MM.1S (cell line): ENCODE measurements at regions not wholly inside any gene's neighbourhood (a gene's known extent, or its start where the extent isn't known, plus 50 kb on each side); places are given as distances from the start of the nearest gene placed in this dataset.

ENCODE experiments used
- DNase-seq: peaks from one replicate; pipeline ENCODE4 v3.0.0-alpha.2; 2015
- H2AFZ ChIP-seq: fragments of 300-600 bp; sonication (generic); 2 replicates; pipeline ENCODE4 v1.6.0; 2016; ENCODE audit warnings: antibody characterized with exemption, low read length
- H3F3A ChIP-seq: fragments of 300-600 bp; sonication (generic); 2 replicates; pipeline ENCODE4 v1.6.1; 2016; ENCODE audit warnings: mild to moderate bottlenecking, antibody characterized with exemption, low read length, moderate library complexity, mixed read lengths; ENCODE audit not compliant: insufficient read depth
- H3K27ac ChIP-seq: fragments of 300-600 bp; sonication (generic); 2 replicates; pipeline ENCODE4 v1.5.1; 2016; ENCODE audit warnings: mild to moderate bottlenecking, low read length
- H3K27me3 ChIP-seq: fragments of 300-600 bp; sonication (generic); replicated peaks from 2 replicates; pipeline ENCODE4 v1.6.0; 2016; ENCODE audit warnings: low read length; ENCODE audit not compliant: insufficient read depth
- H3K36me3 ChIP-seq: fragments of 300-600 bp; sonication (generic); replicated peaks from 2 replicates; pipeline ENCODE4 v1.6.1; 2016; ENCODE audit warnings: mild to moderate bottlenecking, low read length, mixed read lengths; ENCODE audit not compliant: insufficient read depth
- H3K4me1 ChIP-seq: fragments of 300-600 bp; sonication (generic); 2 replicates; pipeline ENCODE4 v1.6.1; 2016; ENCODE audit warnings: low read length, mixed read lengths
- H3K4me2 ChIP-seq: fragments of 300-600 bp; sonication (generic); 2 replicates; pipeline ENCODE4 v1.6.0; 2016; ENCODE audit warnings: low read depth, low read length
- H3K4me3 ChIP-seq: fragments of 300-600 bp; sonication (generic); 2 replicates; pipeline ENCODE4 v1.5.1; 2016; ENCODE audit warnings: low read length, mixed read lengths
- H3K79me2 ChIP-seq: fragments of 300-600 bp; sonication (generic); 2 replicates; pipeline ENCODE4 v1.6.1; 2016; ENCODE audit warnings: mixed run types, low read length, mixed read lengths
- H3K9ac ChIP-seq: fragments of 300-600 bp; sonication (generic); 2 replicates; pipeline ENCODE4 v1.6.1; 2016; ENCODE audit warnings: low read length, mixed read lengths
- H3K9me2 ChIP-seq: fragments of 300-600 bp; sonication (generic); replicated peaks from 2 replicates; pipeline ENCODE4 v1.6.1; 2016; ENCODE audit warnings: mild to moderate bottlenecking, low read length, mixed read lengths; ENCODE audit not compliant: insufficient read depth
- H3K9me3 ChIP-seq: fragments of 300-600 bp; sonication (generic); replicated peaks from 2 replicates; pipeline ENCODE4 v1.6.1; 2016; ENCODE audit warnings: mild to moderate bottlenecking, low read length, mixed read lengths; ENCODE audit not compliant: insufficient read depth
- H4K20me1 ChIP-seq: fragments of 300-600 bp; sonication (generic); 2 replicates; pipeline ENCODE4 v1.6.1; 2016; ENCODE audit warnings: mild to moderate bottlenecking, low read length, moderate library complexity, mixed read lengths; ENCODE audit not compliant: insufficient read depth
- EZH2 ChIP-seq: fragments of 300-600 bp; sonication (generic); optimal IDR thresholded peaks from 2 replicates; pipeline ENCODE3; 2017; ENCODE audit warnings: low read depth, mild to moderate bottlenecking, antibody characterized with exemption, low read length, mixed read lengths
- EZH2phosphoT487 ChIP-seq: fragments of 300-600 bp; sonication (generic); IDR thresholded peaks from 2 replicates; pipeline ENCODE4 v1.6.1; 2018; ENCODE audit warnings: antibody characterized with exemption, low read length
- TF ChIP-seq, protein P1 (sequence below): fragments of 300-600 bp; sonication (generic); IDR thresholded peaks from 2 replicates; pipeline ENCODE4 v1.5.1; 2016; ENCODE audit warnings: antibody characterized with exemption, low read length, mixed read lengths

DNA sequence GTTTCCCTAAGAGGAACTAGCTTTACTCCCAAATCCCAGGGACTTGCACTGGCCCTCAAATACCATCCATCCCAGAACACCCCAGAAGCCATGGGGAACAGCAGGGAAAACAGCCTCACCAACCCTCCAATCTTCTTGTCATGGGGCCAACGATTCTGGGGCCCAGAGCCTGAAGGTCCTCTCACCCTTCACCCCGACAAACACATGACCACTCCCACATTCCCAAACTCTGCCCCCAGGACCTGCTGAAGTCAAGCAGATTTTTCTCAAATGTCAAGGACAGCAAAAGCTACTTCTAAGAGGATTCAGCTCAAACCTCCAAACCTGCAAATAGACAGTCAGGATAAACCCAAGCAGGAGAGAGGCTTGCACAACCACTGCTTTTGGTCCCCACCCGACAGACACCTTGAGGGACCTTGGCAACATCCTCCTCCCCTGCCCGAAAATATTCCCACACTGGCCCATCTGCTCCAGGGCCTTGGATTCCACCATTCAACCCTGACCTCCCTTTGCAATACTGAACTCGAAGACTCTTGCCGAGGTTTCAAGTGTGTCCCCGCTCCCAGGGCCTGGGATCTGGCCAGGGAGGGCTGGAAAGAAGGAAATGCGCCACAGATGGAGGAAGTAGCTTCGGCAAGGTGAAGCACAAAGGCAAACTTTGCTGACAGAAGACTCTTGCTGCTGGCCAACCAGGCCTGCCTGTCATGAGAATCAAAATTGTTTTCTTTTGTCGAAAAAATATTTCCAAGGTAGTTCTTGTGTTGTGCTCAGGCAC is 143.3 kb downstream of the ZFP36L2 start:
- H4K20me1 ChIP-seq: no peaks in the 10 kb centered on the region
- H3K4me2 ChIP-seq: no peak overlapping the region
- no peaks in the 10 kb centered on the region for H3K4me1 ChIP-seq
- no peaks in the 10 kb centered on the region for H3K36me3 ChIP-seq
- no peak overlapping the region for H3K4me3 ChIP-seq
- no peaks in the 10 kb centered on the region for H3K9me2 ChIP-seq
- H3K27me3 ChIP-seq: no peaks in the 10 kb centered on the region
- no peaks in the 10 kb centered on the region for H3K9me3 ChIP-seq
- no peak overlapping the region for H2AFZ ChIP-seq
- no peak for TF ChIP-seq EZH2phosphoT487
- TF ChIP-seq, protein P1, sequence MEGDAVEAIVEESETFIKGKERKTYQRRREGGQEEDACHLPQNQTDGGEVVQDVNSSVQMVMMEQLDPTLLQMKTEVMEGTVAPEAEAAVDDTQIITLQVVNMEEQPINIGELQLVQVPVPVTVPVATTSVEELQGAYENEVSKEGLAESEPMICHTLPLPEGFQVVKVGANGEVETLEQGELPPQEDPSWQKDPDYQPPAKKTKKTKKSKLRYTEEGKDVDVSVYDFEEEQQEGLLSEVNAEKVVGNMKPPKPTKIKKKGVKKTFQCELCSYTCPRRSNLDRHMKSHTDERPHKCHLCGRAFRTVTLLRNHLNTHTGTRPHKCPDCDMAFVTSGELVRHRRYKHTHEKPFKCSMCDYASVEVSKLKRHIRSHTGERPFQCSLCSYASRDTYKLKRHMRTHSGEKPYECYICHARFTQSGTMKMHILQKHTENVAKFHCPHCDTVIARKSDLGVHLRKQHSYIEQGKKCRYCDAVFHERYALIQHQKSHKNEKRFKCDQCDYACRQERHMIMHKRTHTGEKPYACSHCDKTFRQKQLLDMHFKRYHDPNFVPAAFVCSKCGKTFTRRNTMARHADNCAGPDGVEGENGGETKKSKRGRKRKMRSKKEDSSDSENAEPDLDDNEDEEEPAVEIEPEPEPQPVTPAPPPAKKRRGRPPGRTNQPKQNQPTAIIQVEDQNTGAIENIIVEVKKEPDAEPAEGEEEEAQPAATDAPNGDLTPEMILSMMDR: no peak
- TF ChIP-seq EZH2: no peak
- no peak for DNase-seq
- no peaks in the 10 kb centered on the region for H3K79me2 ChIP-seq
- no peak overlapping the region for H3K9ac ChIP-seq
- no peak overlapping the region for H3K27ac ChIP-seq
- H3F3A ChIP-seq: no peaks in the 10 kb centered on the region

DNA sequence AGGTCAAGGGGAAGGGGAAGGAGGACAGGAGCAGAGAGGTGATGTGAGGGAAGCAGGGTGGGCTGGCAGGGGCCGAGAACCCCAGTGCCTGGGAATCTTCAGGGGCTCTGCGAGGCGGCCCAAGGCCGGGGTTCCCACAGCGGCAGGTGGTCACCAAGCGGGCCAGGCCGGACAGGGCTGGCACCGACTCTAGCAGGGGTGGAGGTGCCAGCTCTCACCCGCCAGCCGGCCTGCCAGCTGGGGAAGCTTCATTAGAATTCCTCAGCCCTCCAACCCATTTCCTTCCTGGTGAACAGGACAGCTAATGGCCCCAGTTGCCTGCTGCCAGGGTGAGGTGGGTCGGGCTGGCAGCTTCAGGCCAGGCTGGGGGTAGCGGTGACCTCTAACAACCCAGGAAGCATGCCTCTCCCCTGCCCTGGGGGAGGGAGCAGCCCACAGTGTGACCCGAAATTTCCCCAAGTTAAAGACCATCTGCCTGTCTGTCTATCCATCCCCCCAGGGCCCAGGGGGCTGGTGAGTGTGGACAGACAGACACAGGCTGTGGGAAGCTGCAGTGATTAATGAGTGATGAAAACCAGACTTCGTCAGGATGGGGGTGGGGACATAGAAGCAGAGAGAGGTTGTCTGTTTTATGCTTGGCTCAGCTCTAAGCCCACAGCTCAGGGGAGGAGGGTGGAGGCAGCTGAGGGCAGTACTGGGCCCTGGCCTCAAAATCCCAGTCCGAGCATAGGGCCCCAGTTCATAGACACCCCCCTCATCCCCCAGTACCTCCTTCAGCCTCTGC is 144.1 kb downstream of the ZFP36L2 start:
- Histone ChIP-seq H3K9me3 (no peaks in the 10 kb centered on the region), H4K20me1 (no peaks in the 10 kb centered on the region), H3F3A (no peaks in the 10 kb centered on the region), H3K9ac (no peak overlapping the region), H3K27me3 (no peaks in the 10 kb centered on the region), H3K4me1 (no peaks in the 10 kb centered on the region), H3K36me3 (no peaks in the 10 kb centered on the region), H3K9me2 (no peaks in the 10 kb centered on the region), H3K4me3 (no peak overlapping the region), H3K27ac (no peak overlapping the region), H3K79me2 (no peaks in the 10 kb centered on the region), H3K4me2 (no peak overlapping the region), H2AFZ (no peak overlapping the region)
- no peak for DNase-seq
- TF ChIP-seq, protein P1: no peak
- TF ChIP-seq EZH2: no peak
- TF ChIP-seq EZH2phosphoT487: no peak

DNA sequence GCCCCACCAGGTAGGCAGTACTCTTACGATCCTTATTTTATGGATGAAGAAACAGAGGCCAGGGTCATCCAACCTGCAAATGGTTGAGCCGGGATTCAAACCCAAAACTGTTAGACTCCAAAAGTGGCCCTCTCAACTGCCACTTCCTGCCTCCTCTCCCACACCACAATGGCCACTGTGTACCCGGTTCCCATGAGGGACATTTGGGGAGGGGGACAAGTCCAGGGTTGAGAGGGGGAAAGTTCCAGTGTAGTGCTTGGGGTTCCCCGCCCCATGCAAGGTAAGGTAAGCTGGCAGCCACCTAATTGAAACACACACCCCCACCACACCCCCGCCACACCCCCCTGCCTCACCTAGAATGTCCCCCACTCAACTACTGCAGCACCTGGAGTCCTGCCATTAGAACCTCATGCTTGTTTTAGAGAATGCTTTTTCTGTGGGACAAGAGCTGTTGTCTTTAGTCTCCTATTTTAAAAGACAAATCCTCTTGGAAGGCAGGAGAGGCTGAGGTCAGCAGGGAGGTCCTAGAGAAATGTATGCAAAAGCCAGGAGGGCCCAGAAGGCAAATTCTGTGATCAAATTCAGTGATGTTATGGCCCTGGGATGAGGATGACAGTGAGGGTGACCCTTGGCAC is 145.2 kb downstream of the ZFP36L2 start:
- no peak for TF ChIP-seq EZH2phosphoT487
- TF ChIP-seq, protein P1: no peak
- no peak for DNase-seq
- H3K4me2 ChIP-seq: no peak overlapping the region
- H3K9me3 ChIP-seq: no peaks in the 10 kb centered on the region
- no peaks in the 10 kb centered on the region for H3K4me1 ChIP-seq
- no peak overlapping the region for H3K27ac ChIP-seq
- no peak overlapping the region for H2AFZ ChIP-seq
- no peaks in the 10 kb centered on the region for H3K79me2 ChIP-seq
- H3K9ac ChIP-seq: no peak overlapping the region
- H3K36me3 ChIP-seq: no peaks in the 10 kb centered on the region
- H3F3A ChIP-seq: no peaks in the 10 kb centered on the region
- H3K4me3 ChIP-seq: no peak overlapping the region
- no peaks in the 10 kb centered on the region for H4K20me1 ChIP-seq
- no peaks in the 10 kb centered on the region for H3K9me2 ChIP-seq
- H3K27me3 ChIP-seq: no peaks in the 10 kb centered on the region
